ENCODE measurements at regions not wholly inside any gene's neighbourhood (a gene's known extent, or its start where the extent isn't known, plus 50 kb on each side); places are given as distances from the start of the nearest gene placed in this dataset.

- H3K4me3 ChIP-seq: no peak overlapping the region
- no peaks in the 10 kb centered on the region for H3K4me1 ChIP-seq
- WGBS, 2 donors: 89% methylated on average over 2 of the region's 2 CpGs
- H3K9me3 ChIP-seq: no peaks in the 10 kb centered on the region
- no peak overlapping the region for H3K27ac ChIP-seq
- ATAC-seq (ENCODE audit: low FRiP score in 2 of 2) (no peak), DNase-seq (no peak)
- no peaks in the 10 kb centered on the region for H3K36me3 ChIP-seq
- no peak for TF ChIP-seq EP300 (IDR thresholded peaks at IDR 0.05)
- no peak for TF ChIP-seq CTCF (IDR thresholded peaks at IDR 0.05)
- TF ChIP-seq POLR2A (IDR thresholded peaks at IDR 0.05): no peak
- TF ChIP-seq POLR2AphosphoS5 (IDR thresholded peaks at IDR 0.05): no peak
- H3K27me3 ChIP-seq: no peaks in the 10 kb centered on the region
Observed at GRCh38 chr11:104791896-104792295, 106.4 kb downstream of the CASP12 start.

- WGBS, 2 donors: 81 to 82% methylated on average over 4 of the region's 4 CpGs
- Histone ChIP-seq H3K4me1 (no peaks in the 10 kb centered on the region), H3K4me3 (no peak overlapping the region), H3K36me3 (no peaks in the 10 kb centered on the region), H3K9me3 (no peaks in the 10 kb centered on the region), H3K27me3 (no peaks in the 10 kb centered on the region), H3K27ac (no peak overlapping the region)
- ATAC-seq (ENCODE audit: low FRiP score in 2 of 2) (no peak), DNase-seq (no peak)
- no peak for TF ChIP-seq POLR2A (IDR thresholded peaks at IDR 0.05)
- no peak for TF ChIP-seq EP300 (IDR thresholded peaks at IDR 0.05)
- TF ChIP-seq POLR2AphosphoS5 (IDR thresholded peaks at IDR 0.05): no peak
- no peak for TF ChIP-seq CTCF (IDR thresholded peaks at IDR 0.05)
Observed at GRCh38 chr11:104784684-104785460, 113.4 kb downstream of the CASP12 start.

GRCh38 chr11:104783241-104783640, 115.0 kb downstream of the CASP12 start:
- H3K27me3 ChIP-seq: no peaks in the 10 kb centered on the region
- DNase-seq (no peak), ATAC-seq (ENCODE audit: low FRiP score in 2 of 2) (no peak)
- TF ChIP-seq CTCF (IDR thresholded peaks at IDR 0.05) (no peak), POLR2A (IDR thresholded peaks at IDR 0.05) (no peak), EP300 (IDR thresholded peaks at IDR 0.05) (no peak), POLR2AphosphoS5 (IDR thresholded peaks at IDR 0.05) (no peak)
- 93 to 96% methylated on average over 2 of the region's 2 CpGs for WGBS, 2 donors
- no peaks in the 10 kb centered on the region for H3K36me3 ChIP-seq
- H3K4me1 ChIP-seq: no peaks in the 10 kb centered on the region
- H3K4me3 ChIP-seq: no peak overlapping the region
- no peaks in the 10 kb centered on the region for H3K9me3 ChIP-seq
- no peak overlapping the region for H3K27ac ChIP-seq

GRCh38 chr11:104782377-104782754, 115.9 kb downstream of the CASP12 start:
- no peak overlapping the region for H3K27ac ChIP-seq
- 71 to 95% methylated on average over 1 of the region's 1 CpG for WGBS, 2 donors
- no peaks in the 10 kb centered on the region for H3K4me1 ChIP-seq
- no peaks in the 10 kb centered on the region for H3K27me3 ChIP-seq
- H3K4me3 ChIP-seq: no peak overlapping the region
- no peak for ATAC-seq (ENCODE audit: low FRiP score in 2 of 2)
- H3K36me3 ChIP-seq: no peaks in the 10 kb centered on the region
- DNase-seq: no peak
- H3K9me3 ChIP-seq: no peaks in the 10 kb centered on the region
- no peak for TF ChIP-seq CTCF (IDR thresholded peaks at IDR 0.05)
- TF ChIP-seq EP300 (IDR thresholded peaks at IDR 0.05): no peak
- TF ChIP-seq POLR2AphosphoS5 (IDR thresholded peaks at IDR 0.05): no peak
- TF ChIP-seq POLR2A (IDR thresholded peaks at IDR 0.05): no peak

All from upper lobe of left lung (tissue), 6 donors.